ENCODE measurements at regions not wholly inside any gene's neighbourhood (a gene's known extent, or its start where the extent isn't known, plus 50 kb on each side); places are given as distances from the start of the nearest gene placed in this dataset.

GRCh38 chr4:189828081-189828697 is 112.5 kb upstream of the FRG1 start:
- CTCF ChIA-PET = no interaction called here
- no peaks in the 10 kb centered on the region for H3K4me1 ChIP-seq (ENCODE audit: control insufficient read depth, insufficient read depth, low read length)
- no peaks in the 10 kb centered on the region for H3K27me3 ChIP-seq (ENCODE audit: control insufficient read depth, insufficient read depth, low read length)
- H3K4me3 ChIP-seq (ENCODE audit: low read depth in 2 of 2, low read length in 2 of 2) = no peak overlapping the region
- no peaks in the 10 kb centered on the region for H3K36me3 ChIP-seq (ENCODE audit: control insufficient read depth, insufficient read depth, low read length)
- H3K9me3 ChIP-seq (ENCODE audit: control insufficient read depth, insufficient read depth, low read depth, low read length) = no peaks in the 10 kb centered on the region
- intact Hi-C loops (cut with micrococcal nuclease; ENCODE audit: unreplicated experiment) (no loop called here), in situ Hi-C loops (cut with HindIII; ENCODE audit: low pct_unique_long_range_greater_than_20kb, low sequenced_read_pairs) (no loop called here)
- ATAC-seq (no peak), DNase-seq (ENCODE audit: low read depth, low spot score) (no peak)
- no TSS peak for BruUV-seq (replicated peaks)
- no peak overlapping the region for H3K27ac ChIP-seq (ENCODE audit: low read length)
- TF ChIP-seq POLR2AphosphoS5 (IDR thresholded peaks at IDR 0.05; ENCODE audit: low read depth, low read length) = no peak
- TF ChIP-seq REST (IDR thresholded peaks at IDR 0.05; ENCODE audit: insufficient read depth in 1 of 2, low read depth in 2 of 2, low read length in 1 of 2) = no peak
- TF ChIP-seq SIN3A (IDR thresholded peaks at IDR 0.05; ENCODE audit: borderline replicate concordance, insufficient read depth, low read depth, low read length) = no peak
- TF ChIP-seq TCF7L2 (IDR thresholded peaks at IDR 0.05; ENCODE audit: low read depth, low read length) = no peak
- no peak for TF ChIP-seq CTCF (IDR thresholded peaks at IDR 0.05)
- POLR2A ChIA-PET = no interaction called here

GRCh38 chr4:189832528-189832927 is 108.1 kb upstream of the FRG1 start:
- in situ Hi-C loops (cut with HindIII; ENCODE audit: low pct_unique_long_range_greater_than_20kb, low sequenced_read_pairs) = no loop called here
- DNase-seq (ENCODE audit: low read depth, low spot score) (no peak), ATAC-seq (no peak)
- TF ChIP-seq CTCF (IDR thresholded peaks at IDR 0.05) (no peak), SIN3A (IDR thresholded peaks at IDR 0.05; ENCODE audit: borderline replicate concordance, insufficient read depth, low read depth, low read length) (no peak), REST (IDR thresholded peaks at IDR 0.05; ENCODE audit: insufficient read depth in 1 of 2, low read depth in 2 of 2, low read length in 1 of 2) (no peak), POLR2AphosphoS5 (IDR thresholded peaks at IDR 0.05; ENCODE audit: low read depth, low read length) (no peak), TCF7L2 (IDR thresholded peaks at IDR 0.05; ENCODE audit: low read depth, low read length) (no peak)
- H3K27me3 ChIP-seq (ENCODE audit: control insufficient read depth, insufficient read depth, low read length) = no peaks in the 10 kb centered on the region
- intact Hi-C loops (cut with micrococcal nuclease; ENCODE audit: unreplicated experiment) = no loop called here
- no peaks in the 10 kb centered on the region for H3K4me1 ChIP-seq (ENCODE audit: control insufficient read depth, insufficient read depth, low read length)
- POLR2A ChIA-PET = no interaction called here
- no TSS peak for BruUV-seq (replicated peaks)
- no peaks in the 10 kb centered on the region for H3K36me3 ChIP-seq (ENCODE audit: control insufficient read depth, insufficient read depth, low read length)
- no peaks in the 10 kb centered on the region for H3K9me3 ChIP-seq (ENCODE audit: control insufficient read depth, insufficient read depth, low read depth, low read length)
- H3K27ac ChIP-seq (ENCODE audit: low read length) = no peak overlapping the region
- CTCF ChIA-PET = no interaction called here
- no peak overlapping the region for H3K4me3 ChIP-seq (ENCODE audit: low read depth in 2 of 2, low read length in 2 of 2)
